Lung (tissue), 11 donors: ENCODE measurements at regions not wholly inside any gene's neighbourhood (a gene's known extent, or its start where the extent isn't known, plus 50 kb on each side); places are given as distances from the start of the nearest gene placed in this dataset.

ENCODE experiments used
- ATAC-seq: fragments of 200-7000 bp; cut with Tn5 transposase; one replicate; pipeline ENCODE4 v1.9.1; 2020; ENCODE audit warnings: moderate number of reproducible peaks; ENCODE audit not compliant: insufficient read depth, low FRiP score
- DNase-seq, 3 donors: peaks; one replicate each; pipeline ENCODE4 v3.0.0-alpha.2; 2013 to 2017
- H3K27ac ChIP-seq, 2 donors: one replicate each; pipeline ENCODE4 v1.5.1; 2013; ENCODE audit warnings: mild to moderate bottlenecking in 2 of 2, moderate library complexity in 2 of 2, control low read depth in 1 of 2, inconsistent platforms in 1 of 2, low read depth in 1 of 2, low read length in 1 of 2
- H3K27me3 ChIP-seq, 3 donors: one replicate each; pipeline ENCODE4 v1.5.1; 2013; ENCODE audit warnings: low read length in 2 of 3; ENCODE audit not compliant: control insufficient read depth in 3 of 3, insufficient read depth in 3 of 3
- H3K36me3 ChIP-seq, 4 donors: one replicate each; pipeline ENCODE4 v1.5.1; 2013; ENCODE audit warnings: low read length in 4 of 4, mild to moderate bottlenecking in 1 of 4, moderate library complexity in 1 of 4; ENCODE audit not compliant: control insufficient read depth in 4 of 4, insufficient read depth in 4 of 4
- H3K4me1 ChIP-seq, 5 donors: one replicate each; pipeline ENCODE4 v1.5.1; 2013; ENCODE audit warnings: low read length in 5 of 5, mild to moderate bottlenecking in 2 of 5, moderate library complexity in 1 of 5; ENCODE audit not compliant: control insufficient read depth in 5 of 5, insufficient read depth in 5 of 5
- H3K4me3 ChIP-seq: one replicate; pipeline ENCODE4 v1.5.1; 2013; ENCODE audit warnings: mild to moderate bottlenecking, control low read depth, moderate library complexity
- H3K9ac ChIP-seq, 2 donors: one replicate each; pipeline ENCODE4 v1.5.1; 2013; ENCODE audit warnings: low read length in 2 of 2, control low read depth in 1 of 2; ENCODE audit not compliant: insufficient read depth in 1 of 2
- H3K9me3 ChIP-seq, 4 donors: one replicate each; pipeline ENCODE4 v1.5.1; 2013; ENCODE audit warnings: low read length in 3 of 4, mild to moderate bottlenecking in 1 of 4, moderate library complexity in 1 of 4; ENCODE audit not compliant: control insufficient read depth in 4 of 4, insufficient read depth in 3 of 4
- CTCF ChIP-seq: IDR thresholded peaks from 2 replicates; pipeline ENCODE4 v1.5.1; 2012; ENCODE audit warnings: mild to moderate bottlenecking; ENCODE audit errors: control extremely low read depth, extremely low read depth
- WGBS, 2 donors: extraction: QIAGEN DNeasy Blood & Tissue Kit; methylation state at CpG; one replicate each; pipeline ENCODE4 v1.1.7; 2013; 5-methylcytosine and 5-hydroxymethylcytosine counted together
- donor health status: control.
- donor health status: control.
- donor health status: Bipolar disorder and iron deficiency.
- donor health status: healthy.
- donor health status: DM: yes; HTN: yes; CAD: no.

GRCh38 chr5:66503203-66503789 is 92.9 kb upstream of the MAST4 start:
- WGBS, 2 donors: 97% methylated on average over 22 to 30 of the region's 30 CpGs
- Histone ChIP-seq H3K4me3 (no peak overlapping the region), H3K27me3 (no peaks in the 10 kb centered on the region), H3K27ac (no peak overlapping the region), H3K9ac (no peak overlapping the region), H3K36me3 (no peaks in the 10 kb centered on the region), H3K9me3 (peaks cover 0 to 6% (median 0%) of the 10 kb centered on the region in 4 donors), H3K4me1 (no peaks in the 10 kb centered on the region)
- TF ChIP-seq CTCF: no peak
- no peak for ATAC-seq
- DNase-seq: no peak

GRCh38 chr5:66507106-66507505 is 89.1 kb upstream of the MAST4 start:
- H3K27me3 ChIP-seq: no peaks in the 10 kb centered on the region
- no peak overlapping the region for H3K27ac ChIP-seq
- H3K36me3 ChIP-seq: no peaks in the 10 kb centered on the region
- H3K9me3 ChIP-seq: peaks cover 0 to 5% (median 0%) of the 10 kb centered on the region in 4 donors
- H3K4me3 ChIP-seq: no peak overlapping the region
- ATAC-seq (no peak), DNase-seq (no peak)
- TF ChIP-seq CTCF: no peak
- H3K4me1 ChIP-seq: no peaks in the 10 kb centered on the region
- no peak overlapping the region for H3K9ac ChIP-seq
- 88 to 89% methylated on average over 2 of the region's 2 CpGs for WGBS, 2 donors

- H3K4me3 ChIP-seq: no peak overlapping the region
- H3K27ac ChIP-seq: no peak overlapping the region
- 93 to 95% methylated on average over 4 of the region's 4 CpGs for WGBS, 2 donors
- no peak overlapping the region for H3K9ac ChIP-seq
- no peak for TF ChIP-seq CTCF
- no peaks in the 10 kb centered on the region for H3K27me3 ChIP-seq
- H3K9me3 ChIP-seq: peaks cover 0 to 1% (median 0%) of the 10 kb centered on the region in 4 donors
- ATAC-seq (no peak), DNase-seq (no peak)
- no peaks in the 10 kb centered on the region for H3K4me1 ChIP-seq
- H3K36me3 ChIP-seq: no peaks in the 10 kb centered on the region
Observed at GRCh38 chr5:66511491-66511890, 84.7 kb upstream of the MAST4 start.

GRCh38 chr5:66513130-66513529 is 83.1 kb upstream of the MAST4 start:
- Histone ChIP-seq H3K36me3 (no peaks in the 10 kb centered on the region), H3K9ac (no peak overlapping the region), H3K4me3 (no peak overlapping the region), H3K4me1 (peaks cover 0 to 6% (median 0%) of the 10 kb centered on the region in 5 donors), H3K27me3 (no peaks in the 10 kb centered on the region), H3K9me3 (peaks cover 0 to 1% (median 0%) of the 10 kb centered on the region in 4 donors), H3K27ac (no peak overlapping the region)
- ATAC-seq (no peak), DNase-seq (no peak)
- TF ChIP-seq CTCF: no peak
- 78 to 89% methylated on average over 3 of the region's 3 CpGs for WGBS, 2 donors
